NT2/D1 (cell line): ENCODE measurements at regions not wholly inside any gene's neighbourhood (a gene's known extent, or its start where the extent isn't known, plus 50 kb on each side); places are given as distances from the start of the nearest gene placed in this dataset.

Experiments
- SUZ12 ChIP-seq: IDR thresholded peaks from 2 replicates; pipeline ENCODE4 v1.6.1; 2011; ENCODE audit not compliant: insufficient read length, insufficient read depth; ENCODE audit errors: extremely low read depth
- YY1 ChIP-seq: IDR thresholded peaks from 2 replicates; pipeline ENCODE4 v1.6.1; 2011; ENCODE audit not compliant: insufficient read length, insufficient read depth

DNA sequence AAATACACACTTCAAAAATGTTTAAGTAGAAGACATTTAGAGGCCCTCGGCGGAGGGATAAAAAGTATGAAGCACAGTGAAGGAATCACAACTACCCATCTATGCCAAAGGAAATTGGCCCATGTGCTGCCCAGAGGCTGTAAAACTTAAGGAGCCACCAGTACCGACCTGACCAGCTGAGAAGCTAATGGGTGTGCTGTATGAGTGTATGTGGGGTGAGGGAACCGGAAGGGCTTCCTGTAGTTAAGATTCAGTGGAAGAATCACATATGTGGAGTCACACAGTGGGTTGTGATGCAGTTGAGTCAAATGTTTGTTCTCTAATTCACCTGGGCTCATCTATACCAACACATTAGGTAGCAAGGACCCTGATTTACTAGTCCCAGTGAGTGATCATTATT lies 516.0 kb upstream of the IL12A start:
- TF ChIP-seq SUZ12 (no peak), YY1 (no peak)
